HepG2 (cell line): ENCODE measurements at regions not wholly inside any gene's neighbourhood (a gene's known extent, or its start where the extent isn't known, plus 50 kb on each side); places are given as distances from the start of the nearest gene placed in this dataset.

Experiments
- ATAC-seq: fragments of 200-7000 bp; cut with Tn5 transposase; 3 replicates; pipeline ENCODE4 v1.9.1; 2020; ENCODE audit warnings: mild to moderate bottlenecking, moderate library complexity
- BruUV-seq: library from RNA; stranded (reverse); fragments of 400-500 nt; replicated peaks from 2 replicates; lab custom pipeline; 2021; lab: Mats Ljungman, UMichigan
- CTCF ChIA-PET: fragments of 300-600 bp; formaldehyde crosslinking; extraction: SDS; loops from one replicate; lab custom pipeline; 2021; ENCODE audit warnings: low total read pairs, inconsistent platforms, low intra/inter-chr PET ratio; lab: Yijun Ruan, JAX
- POLR2A ChIA-PET: fragments of 350-600 bp; sonication (Branson Sonifier 250); formaldehyde crosslinking; loops from one replicate; lab custom pipeline; 2020; ENCODE audit warnings: antibody characterized with exemption, inconsistent platforms; lab: Yijun Ruan, JAX
- DNase-seq: peaks from one replicate; pipeline ENCODE4 v3.0.0-alpha.2; 2015; ENCODE audit warnings: low spot score
- FAIRE-seq: peaks from 3 replicates; lab custom pipeline; 2011; peaks lifted over from hg19 to GRCh38; lab: Jason Lieb, UNC
- H2AFZ ChIP-seq: one replicate; pipeline ENCODE4 v1.6.1; 2011; ENCODE audit warnings: low read length, inconsistent platforms
- H3K27ac ChIP-seq: fragments of 300-600 bp; 3 replicates; pipeline ENCODE4 v1.8.0; 2011; ENCODE audit warnings: mixed run types, mild to moderate bottlenecking, mixed read lengths, low read length, inconsistent platforms; ENCODE audit not compliant: insufficient read depth; ENCODE audit errors: extremely low read length
- H3K27me3 ChIP-seq, 2 experiments: fragments of 200-600 bp in 1 of 2; 2 replicates in 1 of 2; 3 replicates in 1 of 2; pipeline versions ENCODE4 v1.6.0 to v1.8.0; 2011; ENCODE audit warnings: low read length in 2 of 2, mild to moderate bottlenecking in 2 of 2, moderate library complexity in 2 of 2, inconsistent platforms in 1 of 2; ENCODE audit not compliant: insufficient read depth in 2 of 2, control insufficient read depth in 1 of 2
- H3K36me3 ChIP-seq, 2 experiments: fragments of 200-600 bp in 1 of 2; replicated peaks in 1 of 2; 2 replicates in 1 of 2; 3 replicates in 1 of 2; pipeline versions ENCODE4 v1.5.1 to v1.8.0; 2011; ENCODE audit warnings: low read length in 2 of 2, inconsistent platforms in 1 of 2; ENCODE audit not compliant: insufficient read depth in 2 of 2, control insufficient read depth in 1 of 2
- H3K4me1 ChIP-seq: 2 replicates; pipeline ENCODE4 v1.5.1; 2012; ENCODE audit warnings: low read length, inconsistent platforms; ENCODE audit not compliant: insufficient read depth
- H3K4me2 ChIP-seq: 2 replicates; pipeline ENCODE4 v1.6.0; 2011; ENCODE audit warnings: low read depth, low read length, inconsistent platforms
- H3K4me3 ChIP-seq, 3 experiments: fragments of 200-600 bp in 1 of 3; sonication (generic), shearing (Covaris generic) in 1 of 3; replicated peaks in 1 of 3; 2 replicates each; pipeline ENCODE4 v1.5.1; 2011 to 2016; ENCODE audit warnings: low read length in 3 of 3, inconsistent platforms in 2 of 3, low read depth in 2 of 3, mild to moderate bottlenecking in 2 of 3, control low read depth in 1 of 3, mixed read lengths in 1 of 3; ENCODE audit not compliant: insufficient read depth in 1 of 3
- H3K79me2 ChIP-seq: one replicate; pipeline ENCODE4 v1.6.1; 2011; ENCODE audit warnings: low read length, inconsistent platforms; ENCODE audit not compliant: insufficient read depth
- H3K9ac ChIP-seq: 2 replicates; pipeline ENCODE4 v1.6.0; 2011; ENCODE audit warnings: mild to moderate bottlenecking, low read depth, low read length, inconsistent platforms; ENCODE audit not compliant: insufficient read depth
- H3K9me3 ChIP-seq: 2 replicates; pipeline ENCODE4 v1.5.1; 2012; ENCODE audit warnings: mild to moderate bottlenecking, low read length
- H4K20me1 ChIP-seq: 2 replicates; pipeline ENCODE4 v1.6.0; 2011; ENCODE audit warnings: inconsistent platforms, mild to moderate bottlenecking, low read length, moderate library complexity; ENCODE audit not compliant: insufficient read depth
- HCFC1 ChIP-seq: fragments of 150-350 bp; IDR thresholded peaks from 2 replicates; pipeline ENCODE4 v1.6.1; 2014; ENCODE audit warnings: low read depth, low read length
- HMGA1 ChIP-seq: sonication (generic); formaldehyde crosslinking; conservative IDR thresholded peaks from 2 replicates; pipeline ENCODE4 v1.4.0; 2020; ENCODE audit warnings: missing genetic modification reagents
- PLRG1 ChIP-seq: fragments of 450-650 bp; conservative IDR thresholded peaks from 2 replicates; pipeline ENCODE4 v1.6.1; 2016
- POLR2A ChIP-seq, 2 experiments: IDR thresholded peaks; 2 replicates each; pipeline ENCODE4 v1.6.1; 2011; ENCODE audit warnings: low read depth in 2 of 2, low read length in 2 of 2, mild to moderate bottlenecking in 1 of 2, moderate library complexity in 1 of 2; ENCODE audit not compliant: insufficient read depth in 1 of 2
- RBAK ChIP-seq: sonication (generic); formaldehyde crosslinking; IDR thresholded peaks from 2 replicates; pipeline ENCODE4 v1.5.1; 2020; ENCODE audit warnings: mild to moderate bottlenecking, missing genetic modification reagents
- SKIL ChIP-seq: sonication (generic); formaldehyde crosslinking; IDR thresholded peaks from 2 replicates; pipeline ENCODE4 v1.8.0; 2022; ENCODE audit warnings: missing genetic modification reagents, mild to moderate bottlenecking, moderate library complexity, borderline replicate concordance
- STAT5B ChIP-seq: sonication (generic); formaldehyde crosslinking; IDR thresholded peaks from 2 replicates; pipeline ENCODE4 v1.4.0; 2020; ENCODE audit warnings: missing genetic modification reagents
- ZBTB42 ChIP-seq: sonication (generic); formaldehyde crosslinking; IDR thresholded peaks from 2 replicates; pipeline ENCODE4 v1.5.0; 2020; ENCODE audit warnings: mild to moderate bottlenecking, missing genetic modification reagents
- ZBTB8A ChIP-seq: sonication (generic); formaldehyde crosslinking; IDR thresholded peaks from 2 replicates; pipeline ENCODE4 v1.4.0; 2020; ENCODE audit warnings: mild to moderate bottlenecking, low read depth, missing genetic modification reagents, borderline replicate concordance
- ZNF10 ChIP-seq: sonication (generic); formaldehyde crosslinking; IDR thresholded peaks from 2 replicates; pipeline ENCODE4 v1.4.0; 2020; ENCODE audit warnings: mild to moderate bottlenecking, low read depth, missing genetic modification reagents, borderline replicate concordance
- ZNF274 ChIP-seq: sonication (generic); formaldehyde crosslinking; IDR thresholded peaks from 2 replicates; pipeline ENCODE4 v1.5.1; 2020; ENCODE audit warnings: mild to moderate bottlenecking, missing genetic modification reagents
- ZNF546 ChIP-seq: sonication (generic); formaldehyde crosslinking; conservative IDR thresholded peaks from 2 replicates; pipeline ENCODE4 v1.8.1; 2023; ENCODE audit warnings: mild to moderate bottlenecking, missing genetic modification reagents
- ZNF557 ChIP-seq: sonication (generic); formaldehyde crosslinking; IDR thresholded peaks from 2 replicates; pipeline ENCODE4 v1.4.0; 2020; ENCODE audit warnings: missing genetic modification reagents
- ZSCAN22 ChIP-seq: sonication (generic); formaldehyde crosslinking; IDR thresholded peaks from 2 replicates; pipeline ENCODE4 v1.4.0; 2020; ENCODE audit warnings: mild to moderate bottlenecking, missing genetic modification reagents
- WGBS: methylation state at CpG from one replicate; pipeline ENCODE4 v1.1.6; 2017; ENCODE audit warnings: low lambda C conversion rate; 5-methylcytosine and 5-hydroxymethylcytosine counted together
- in situ Hi-C: cut with HindIII; loops from 2 replicates; pipeline ENCODE4 v1.10.0; 2017; ENCODE audit warnings: low pct_unique_long_range_greater_than_20kb; ENCODE audit not compliant: extremely low pct_ligation_motif_present
- intact Hi-C: fragments of 100-400 bp; cut with micrococcal nuclease; formaldehyde crosslinking; loops from one replicate; pipeline ENCODE4 v1.10.0; 2022; ENCODE audit not compliant: unreplicated experiment
- TF ChIP-seq, protein P1 (sequence below): IDR thresholded peaks from 2 replicates; pipeline ENCODE4 v1.6.1; 2016; ENCODE audit warnings: missing compliant biosample characterization, missing genetic modification reagents, borderline replicate concordance

GRCh38 chr18:37663446-37663845, 97.8 kb upstream of the CELF4 start:
- no peak overlapping the region for H3K4me3 ChIP-seq
- FAIRE-seq (no peak), ATAC-seq (no peak), DNase-seq (no peak)
- ChIA-PET POLR2A (no interaction called here), CTCF (no interaction called here)
- no TSS peak for BruUV-seq
- H3K9me3 ChIP-seq, result no peaks in the 10 kb centered on the region
- H3K4me1 ChIP-seq, result no peaks in the 10 kb centered on the region
- H3K36me3 ChIP-seq, result no peaks in the 10 kb centered on the region
- no peak overlapping the region for H3K4me2 ChIP-seq
- H3K27me3 ChIP-seq, result peaks cover 0 to 3% of the 10 kb centered on the region in 2 experiments; a peak in 2 of 5 replicates
- TF ChIP-seq POLR2A (IDR thresholded peaks at IDR 0.05; ENCODE audit: insufficient read depth in 1 of 2, low read depth in 2 of 2, low read length in 2 of 2) (no peak), ZNF274 (no peak), ZBTB42 (CRISPR knock-in tag) (no peak), ZBTB8A (CRISPR knock-in tag) (no peak), HCFC1 (no peak), SKIL (no peak), RBAK (CRISPR knock-in tag) (no peak), ZSCAN22 (CRISPR knock-in tag) (no peak), ZNF546 (CRISPR knock-in tag) (no peak), PLRG1 (no peak), ZNF10 (CRISPR knock-in tag) (no peak), STAT5B (CRISPR knock-in tag) (no peak), HMGA1 (no peak), ZNF557 (CRISPR knock-in tag) (no peak)
- TF ChIP-seq, protein P1, sequence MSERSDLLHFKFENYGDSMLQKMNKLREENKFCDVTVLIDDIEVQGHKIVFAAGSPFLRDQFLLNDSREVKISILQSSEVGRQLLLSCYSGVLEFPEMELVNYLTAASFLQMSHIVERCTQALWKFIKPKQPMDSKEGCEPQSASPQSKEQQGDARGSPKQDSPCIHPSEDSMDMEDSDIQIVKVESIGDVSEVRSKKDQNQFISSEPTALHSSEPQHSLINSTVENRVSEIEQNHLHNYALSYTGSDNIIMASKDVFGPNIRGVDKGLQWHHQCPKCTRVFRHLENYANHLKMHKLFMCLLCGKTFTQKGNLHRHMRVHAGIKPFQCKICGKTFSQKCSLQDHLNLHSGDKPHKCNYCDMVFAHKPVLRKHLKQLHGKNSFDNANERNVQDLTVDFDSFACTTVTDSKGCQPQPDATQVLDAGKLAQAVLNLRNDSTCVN, result no peak
- no peaks in the 10 kb centered on the region for H3K79me2 ChIP-seq
- no peak overlapping the region for H2AFZ ChIP-seq
- in situ Hi-C loops, result no loop called here
- 0% methylated on average over 2 of the region's 2 CpGs for WGBS
- no peak overlapping the region for H3K27ac ChIP-seq
- H3K9ac ChIP-seq, result no peak overlapping the region
- H4K20me1 ChIP-seq, result no peaks in the 10 kb centered on the region
- intact Hi-C loops, result no loop called here
